Muscle of arm (tissue), 1 donor: ENCODE measurements at regions not wholly inside any gene's neighbourhood (a gene's known extent, or its start where the extent isn't known, plus 50 kb on each side); places are given as distances from the start of the nearest gene placed in this dataset.
A peak's percentile ranks its signal among the peaks of the same experiment; 100 is the strongest.

ENCODE experiments used
- DNase-seq: peaks from one replicate; pipeline ENCODE4 v3.0.0-alpha.2; 2013

DNA sequence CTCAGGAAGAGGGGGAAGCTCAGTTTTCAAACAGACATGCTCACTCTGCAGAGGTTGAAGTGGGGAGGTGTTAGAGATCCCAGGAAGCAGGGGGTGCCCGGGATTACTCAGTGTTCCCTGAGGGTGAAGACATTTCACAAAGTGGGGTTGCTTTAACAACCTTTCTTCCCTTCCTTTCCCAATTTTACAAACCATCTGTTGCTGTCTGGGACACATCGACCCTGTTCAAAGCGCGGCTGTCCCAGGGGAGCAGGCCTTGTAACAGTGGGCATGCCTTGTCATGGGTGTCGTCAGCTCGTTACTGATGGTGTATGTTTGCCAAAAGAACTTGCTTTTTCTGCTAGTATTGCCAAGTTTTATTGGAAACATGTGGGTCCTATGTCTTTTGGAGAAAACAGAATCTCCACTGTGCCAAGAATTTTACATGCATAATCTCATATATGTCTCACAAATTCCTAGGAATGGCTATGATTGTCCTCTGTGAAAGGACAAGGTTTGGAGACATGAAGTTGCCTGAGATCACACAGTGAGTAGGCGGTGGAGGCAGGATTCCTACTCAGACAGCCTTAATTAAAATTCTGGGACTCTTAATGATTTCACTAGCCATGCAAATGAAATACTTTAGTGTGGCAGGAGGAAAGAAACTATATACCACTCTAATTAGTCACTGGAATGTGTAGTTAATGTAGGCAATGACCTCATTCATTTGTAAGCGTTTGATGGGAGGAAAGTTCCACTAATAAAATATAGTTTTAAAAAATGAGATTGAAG is 198.9 kb downstream of the NXNL2 start:
- no peak for DNase-seq

DNA sequence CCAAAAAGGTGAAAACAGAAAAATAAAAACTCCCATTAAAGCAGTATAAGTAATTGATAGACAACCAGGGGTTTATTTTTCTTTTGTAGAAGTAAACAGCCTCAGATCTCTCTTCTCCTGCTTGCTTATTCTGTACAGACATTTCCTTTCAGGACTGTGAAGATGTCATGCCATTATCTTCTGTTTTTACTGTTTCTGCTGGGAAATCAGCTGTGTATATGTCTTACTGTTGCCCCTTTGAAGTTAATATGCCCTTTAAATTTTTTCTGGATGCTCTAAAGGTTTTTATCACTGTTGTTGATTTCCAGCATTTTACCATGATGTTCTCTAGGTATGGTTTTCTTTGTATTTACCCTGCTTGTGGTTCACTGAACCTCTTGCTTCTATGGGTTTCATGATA is 199.5 kb downstream of the NXNL2 start:
- no peak for DNase-seq

DNA sequence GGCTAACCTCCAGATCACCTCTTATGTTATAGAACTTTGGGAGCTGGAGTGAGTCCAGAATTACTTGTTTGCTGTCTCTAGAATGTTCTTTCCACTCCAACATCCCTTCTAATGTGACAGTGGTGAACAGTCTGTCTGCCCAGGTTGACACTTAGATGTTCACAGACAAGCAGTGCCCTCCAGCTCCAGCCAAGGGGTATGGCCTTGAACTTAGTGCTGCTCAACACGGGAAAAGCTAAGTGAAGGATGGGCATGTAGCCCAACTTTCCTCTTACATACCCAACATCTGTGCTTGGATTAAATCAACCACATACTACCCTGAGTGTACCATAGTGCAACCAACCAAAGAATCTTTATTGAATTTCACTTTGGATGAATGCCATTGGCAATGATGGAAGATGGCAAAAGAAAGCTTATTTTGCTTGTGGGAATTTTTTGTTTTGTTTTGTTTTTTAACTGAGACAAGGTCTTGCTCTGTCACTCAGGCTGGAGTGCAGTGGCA is 201.2 kb downstream of the NXNL2 start:
- no peak for DNase-seq

DNA sequence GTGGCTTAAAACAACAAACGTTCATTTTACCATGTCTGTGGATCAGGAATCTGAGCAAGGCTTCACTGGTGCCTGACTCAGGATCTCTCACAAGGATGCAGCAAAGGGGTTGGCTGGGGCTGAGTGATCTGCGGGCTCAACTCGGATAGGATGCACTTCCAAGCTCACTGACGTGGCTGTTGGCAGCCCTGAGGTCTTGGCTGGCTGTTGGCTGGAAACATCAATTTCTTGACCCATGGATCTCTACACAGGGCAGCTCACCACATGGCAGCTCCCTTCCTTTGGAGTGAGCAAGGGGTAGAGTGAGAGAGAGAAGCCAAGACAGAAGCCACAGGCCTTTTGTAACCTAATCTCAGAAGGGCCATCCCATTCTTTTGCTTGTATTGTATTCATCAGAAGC is 202.1 kb downstream of the NXNL2 start:
- no peak for DNase-seq

DNA sequence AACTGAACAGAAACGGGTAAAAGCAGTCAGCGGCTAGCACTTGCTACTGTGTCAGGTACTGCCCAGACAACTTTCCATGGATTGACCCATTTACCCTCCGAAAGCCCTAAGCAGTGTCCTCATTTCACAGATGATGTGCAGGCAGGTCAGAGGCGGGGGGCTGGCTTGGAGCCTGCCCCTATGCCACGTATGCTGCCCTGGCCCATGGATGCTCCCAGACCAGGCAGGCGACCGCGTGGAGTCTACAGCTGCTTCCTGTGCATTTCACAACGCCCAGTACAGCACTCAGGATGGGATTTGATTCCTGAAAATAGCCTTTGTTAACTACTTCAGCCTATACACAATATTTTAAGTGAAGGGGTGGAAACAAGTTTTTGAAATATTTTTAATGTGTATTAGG is 202.9 kb downstream of the NXNL2 start:
- no peak for DNase-seq

DNA sequence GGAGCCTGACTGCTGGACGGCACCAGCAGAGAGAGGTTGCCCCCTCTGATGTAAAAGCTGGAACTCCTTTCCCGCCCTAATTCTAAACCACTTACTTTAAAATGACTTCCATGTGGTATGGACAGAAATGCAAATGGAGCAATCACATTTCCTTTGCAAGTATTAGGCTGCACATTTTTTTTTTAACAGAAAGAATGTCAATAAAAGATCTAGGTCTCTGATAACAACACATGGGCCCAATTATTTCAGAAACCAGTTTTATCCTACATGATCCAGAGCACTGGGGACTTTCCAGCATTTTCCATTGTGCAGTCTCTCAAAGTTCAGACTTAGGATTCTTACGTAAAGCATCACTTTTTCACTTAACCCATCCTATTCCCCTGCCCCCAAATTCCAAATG is 203.7 kb downstream of the NXNL2 start:
- no peak for DNase-seq

DNA sequence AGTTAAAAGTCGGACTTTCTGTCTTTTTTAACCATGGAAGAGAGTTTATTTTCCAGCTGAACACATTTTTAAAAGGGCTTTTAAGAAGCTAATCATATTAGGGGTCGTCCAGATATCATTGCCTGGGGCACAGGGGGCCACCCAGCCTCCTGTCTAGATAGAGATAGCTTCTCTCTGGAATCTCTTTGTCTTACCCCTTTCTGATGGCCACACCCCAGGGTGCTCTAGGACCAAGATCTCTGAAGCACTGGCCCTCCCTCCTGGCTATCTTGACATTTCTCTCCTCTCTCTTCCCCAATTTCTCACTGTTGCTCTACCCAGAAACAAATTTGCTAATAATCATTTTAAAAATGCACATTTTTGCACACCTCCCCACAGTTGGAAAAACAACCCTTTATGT is 204.4 kb downstream of the NXNL2 start:
- no peak for DNase-seq

DNA sequence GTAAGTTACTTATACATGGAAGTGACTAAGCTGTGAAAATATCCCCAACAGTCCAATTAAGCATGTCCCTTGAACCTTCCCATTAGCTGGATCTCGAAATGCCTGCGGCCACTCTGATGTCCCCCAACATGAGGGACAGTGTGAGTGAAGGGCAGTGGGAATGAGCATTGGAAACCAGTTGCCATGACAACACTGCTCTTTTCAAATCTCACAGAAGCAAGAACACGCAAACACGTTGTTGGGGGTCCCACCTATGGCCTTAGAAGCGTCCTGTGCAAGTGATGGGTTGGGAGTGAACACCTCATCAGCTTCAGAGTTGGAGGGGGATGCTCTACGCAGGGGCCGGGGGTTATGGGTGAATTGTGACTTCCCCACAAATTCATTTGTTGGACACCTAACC is 205.9 kb downstream of the NXNL2 start:
- no peak for DNase-seq

DNA sequence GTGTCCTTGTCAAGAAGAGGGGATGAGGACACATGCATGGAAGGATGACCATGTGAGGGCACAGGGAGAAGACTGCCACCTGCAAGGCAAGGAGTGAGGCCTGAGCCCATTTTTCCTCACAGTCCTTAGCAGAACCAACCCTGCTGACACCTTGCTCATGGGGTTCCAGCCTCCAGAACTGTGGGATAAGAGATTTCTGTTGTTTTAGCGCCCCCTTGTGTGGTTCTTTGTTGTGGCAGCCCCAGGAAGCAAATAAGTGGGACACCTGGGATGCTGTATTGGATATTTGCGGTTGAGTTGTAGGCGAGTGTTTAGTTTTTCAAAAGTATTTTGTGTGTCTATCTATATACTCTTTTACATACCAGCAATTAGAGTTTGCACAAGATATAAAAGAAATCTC is 206.4 kb downstream of the NXNL2 start:
- no peak for DNase-seq

DNA sequence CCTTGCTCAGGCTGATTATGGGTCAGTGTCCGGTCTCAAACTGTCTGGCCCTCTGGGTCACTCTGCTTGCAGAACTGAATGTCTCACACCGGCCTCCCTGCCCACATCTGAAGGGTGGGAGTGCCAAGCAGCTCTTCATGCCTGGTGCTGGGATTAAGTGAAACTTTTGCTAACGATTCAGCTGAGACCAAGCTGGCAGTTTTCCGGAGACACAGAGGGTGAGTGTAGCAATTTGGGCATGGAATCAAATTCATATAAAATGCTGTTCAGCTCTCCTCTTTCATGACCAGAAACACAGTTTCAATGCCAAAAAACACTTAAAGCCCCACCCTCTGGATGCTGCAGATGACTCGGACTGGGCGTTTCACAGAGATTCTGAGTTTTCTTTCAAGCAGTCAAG is 207.5 kb downstream of the NXNL2 start:
- no peak for DNase-seq

DNA sequence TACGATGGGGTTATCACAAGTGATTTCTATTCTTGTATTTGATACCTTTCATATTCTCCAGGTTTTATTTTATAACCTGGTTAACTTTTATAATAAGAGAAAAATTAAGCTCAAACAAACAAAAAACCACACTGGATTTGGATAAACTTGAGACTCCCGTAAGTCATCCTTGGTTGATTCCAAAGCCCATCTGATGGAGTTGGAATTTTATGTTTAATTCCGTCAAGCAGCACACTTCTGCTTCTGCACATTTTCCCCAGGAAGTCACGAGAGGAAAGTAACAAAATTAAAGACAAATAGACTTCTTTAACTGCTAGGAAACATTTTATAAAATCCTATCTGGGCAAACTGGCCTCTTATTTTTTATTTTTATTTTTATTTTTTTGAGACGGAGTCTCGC is 207.9 kb downstream of the NXNL2 start:
- DNase-seq, result no peak

DNA sequence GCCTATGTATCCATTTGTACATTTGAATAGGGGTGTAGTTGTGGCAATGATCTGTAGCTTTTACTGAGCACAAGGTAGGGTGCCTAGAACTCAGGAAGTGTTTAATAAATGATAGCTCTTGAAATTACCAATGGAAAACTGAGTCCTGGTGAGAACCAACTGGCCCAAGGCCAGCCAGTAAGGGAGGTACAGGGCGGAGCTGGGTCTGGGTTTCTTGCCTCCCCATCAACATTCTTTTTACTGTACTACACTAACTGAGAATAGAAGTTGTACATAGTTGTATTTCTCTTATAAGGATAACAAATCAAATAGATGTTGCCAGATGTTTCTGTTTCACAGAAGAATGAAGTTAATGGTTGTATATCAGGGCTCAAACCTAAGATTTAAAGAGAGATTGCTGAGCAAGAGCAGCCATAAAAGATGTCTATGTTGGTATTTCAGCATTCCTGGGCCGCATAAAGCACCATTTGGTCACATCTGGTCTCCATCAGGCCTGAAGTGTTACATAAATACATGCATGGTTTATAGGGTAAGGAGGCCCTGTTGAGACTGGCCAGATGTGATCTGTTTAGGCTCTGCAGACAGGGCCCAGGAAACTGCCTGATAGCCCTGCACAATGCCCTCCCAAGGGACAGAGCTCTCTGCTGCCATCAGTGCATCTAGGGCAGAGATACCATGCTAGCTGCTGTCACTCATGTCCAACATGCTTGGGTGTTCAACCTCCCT is 210.5 kb downstream of the NXNL2 start:
- DNase-seq, result no peak

DNA sequence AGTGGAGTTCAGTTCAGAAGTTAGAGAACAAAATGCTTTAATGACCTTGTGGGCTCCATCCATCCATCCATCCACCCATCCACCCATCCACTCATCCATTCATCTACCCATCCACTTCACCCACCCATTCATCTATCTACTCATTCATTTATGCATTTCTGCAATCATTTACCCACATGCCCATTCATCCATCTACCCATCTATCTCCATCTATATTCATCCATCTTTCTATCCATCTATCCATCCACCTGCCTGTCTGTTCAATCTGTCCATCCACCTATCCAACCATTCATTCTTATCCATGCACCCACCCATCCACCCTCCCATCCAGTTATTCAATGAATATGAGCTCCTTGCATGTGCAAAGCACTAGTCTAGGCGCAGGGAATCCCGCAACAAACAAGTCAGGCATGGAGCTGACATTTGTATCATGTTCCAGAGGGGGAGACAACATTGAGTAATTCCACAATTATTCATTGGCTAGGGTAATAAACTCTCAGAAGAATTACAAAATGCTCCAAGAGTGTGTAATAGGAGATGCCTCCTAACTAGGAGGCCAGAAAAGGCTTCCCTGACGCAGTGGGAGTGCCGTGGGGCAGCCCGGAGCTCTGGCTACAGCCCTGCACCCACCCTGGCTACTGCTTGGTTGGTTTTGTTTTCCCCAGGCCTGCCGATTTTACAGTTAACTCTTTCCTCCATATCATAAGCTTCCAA is 211.2 kb downstream of the NXNL2 start:
- DNase-seq, result no peak

DNA sequence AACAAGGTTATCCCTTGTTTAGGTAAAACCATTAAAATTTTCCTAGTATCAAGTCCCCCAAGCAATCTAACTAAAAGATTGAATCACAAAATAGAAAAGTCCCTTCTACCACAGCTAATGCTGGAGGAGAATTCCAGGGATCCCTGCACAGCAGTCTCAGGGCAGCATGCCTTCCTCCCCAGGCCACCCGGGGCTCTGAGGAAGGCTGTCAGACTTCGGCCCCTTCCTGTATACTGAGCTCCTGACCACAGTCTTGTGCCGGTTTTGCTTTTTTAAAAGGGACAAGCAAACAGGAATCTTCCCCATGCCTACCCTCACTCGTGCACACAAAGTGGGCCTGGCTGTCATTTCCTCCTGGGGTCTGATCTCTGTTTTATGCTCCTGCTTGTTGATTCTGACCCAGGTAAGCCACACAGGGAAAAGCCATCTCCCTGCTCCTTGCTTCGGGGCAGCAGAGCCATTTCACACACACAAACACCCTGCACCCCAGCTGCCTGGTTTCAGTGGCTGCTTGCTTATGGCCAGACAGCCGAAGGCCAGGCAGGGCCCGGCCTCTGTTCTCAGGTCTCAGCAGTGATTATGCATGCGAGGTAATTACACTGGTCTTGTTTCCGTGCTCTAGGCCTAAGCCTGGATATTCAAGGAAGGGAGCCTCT is 211.9 kb downstream of the NXNL2 start:
- no peak for DNase-seq

DNA sequence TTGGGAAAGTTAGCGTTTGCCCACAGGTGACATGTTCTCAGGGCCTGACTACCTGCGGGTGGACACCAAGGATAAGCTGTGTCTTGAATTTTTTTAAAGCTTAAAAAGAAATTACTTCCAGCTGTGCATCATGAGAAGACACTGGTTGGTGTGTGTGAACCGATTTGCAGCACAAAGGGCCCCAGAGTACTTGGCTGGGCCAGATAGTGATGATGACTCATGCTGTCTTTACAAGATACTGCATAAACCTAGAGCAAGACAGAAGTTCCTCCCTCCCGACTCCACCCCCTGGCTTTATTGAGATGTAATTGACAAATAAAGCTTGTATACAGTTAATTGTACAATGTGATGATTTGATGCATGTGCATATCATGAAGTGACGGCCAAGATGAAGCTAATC is 212.8 kb downstream of the NXNL2 start:
- DNase-seq, result peak; percentile 69

DNA sequence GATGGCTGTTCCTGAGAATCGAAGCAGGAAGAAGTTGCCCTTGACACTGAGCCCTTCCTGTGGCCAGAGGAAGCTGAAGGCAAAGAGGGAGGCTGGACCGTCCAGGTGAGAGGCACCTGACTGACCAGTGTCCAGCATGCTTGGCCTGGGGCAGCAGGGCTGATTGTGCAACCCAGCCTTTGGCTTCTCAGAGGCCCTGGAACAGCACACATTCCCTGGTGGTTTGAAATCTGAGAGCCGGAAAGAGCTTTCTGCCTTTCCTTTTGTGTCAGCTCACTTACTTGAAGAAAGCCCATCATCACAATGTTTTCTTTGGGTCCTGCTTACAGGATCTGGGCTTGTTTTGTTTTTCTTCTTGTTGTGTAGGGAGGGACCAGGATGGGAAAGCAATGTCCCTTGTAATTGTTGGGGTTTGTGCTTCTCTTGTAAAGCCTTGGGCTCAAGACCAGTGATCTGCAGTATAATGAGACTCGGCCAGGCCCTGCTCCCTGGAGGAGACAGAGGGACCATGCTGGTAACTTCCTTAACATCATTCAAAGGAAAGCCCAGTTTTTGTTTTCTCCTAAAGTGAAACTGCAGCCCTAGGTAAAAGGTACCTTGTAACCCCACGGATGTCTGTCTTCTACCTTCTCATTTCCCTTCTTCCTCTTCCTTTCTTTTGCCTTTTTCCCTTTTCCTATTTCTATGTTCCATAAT is 213.7 kb downstream of the NXNL2 start:
- DNase-seq, result no peak

DNA sequence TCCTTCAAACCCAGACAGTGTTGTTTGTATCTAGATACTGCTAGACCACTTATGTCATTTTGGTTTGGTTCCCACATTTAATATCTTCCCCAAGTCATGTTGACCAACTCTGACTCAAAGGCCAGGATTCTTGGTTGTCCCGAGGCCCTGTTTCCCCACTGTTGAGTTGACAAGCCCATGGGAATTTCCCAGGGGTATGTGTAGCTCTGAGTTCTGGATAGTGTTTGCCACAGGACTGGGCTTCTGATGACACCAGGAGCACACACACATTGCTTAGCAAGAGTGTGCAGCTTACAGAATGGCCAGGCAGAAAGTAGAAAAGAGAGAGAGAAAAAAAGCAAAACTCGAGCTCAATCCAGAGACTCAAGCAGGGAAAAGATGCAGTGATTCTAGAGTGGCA is 214.4 kb downstream of the NXNL2 start:
- no peak for DNase-seq

DNA sequence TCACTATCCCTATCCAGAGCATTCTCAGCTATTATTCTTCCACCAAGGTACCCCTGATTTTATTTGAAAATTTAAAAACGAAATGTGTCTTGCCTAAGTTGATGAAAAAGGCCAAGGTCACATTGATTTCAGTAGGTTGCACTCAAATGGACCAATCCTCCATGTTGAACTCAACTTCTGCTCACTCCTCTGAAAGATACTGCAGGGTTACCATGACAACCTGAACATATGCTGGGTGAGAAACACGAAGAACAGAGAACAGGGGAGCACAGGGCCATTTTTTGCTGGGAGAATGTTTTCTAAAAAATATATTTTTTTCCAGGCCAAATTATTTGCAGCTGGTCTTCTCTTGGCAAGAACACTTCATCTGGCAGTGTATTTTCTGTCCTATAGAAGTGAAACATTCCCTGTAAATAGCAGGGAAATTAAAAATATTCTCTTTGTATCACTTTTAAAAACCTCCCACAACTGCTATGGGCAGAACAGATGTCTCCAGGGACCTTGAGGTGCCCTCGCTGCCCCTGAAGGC is 215.9 kb downstream of the NXNL2 start:
- DNase-seq, result peak; percentile 57

DNA sequence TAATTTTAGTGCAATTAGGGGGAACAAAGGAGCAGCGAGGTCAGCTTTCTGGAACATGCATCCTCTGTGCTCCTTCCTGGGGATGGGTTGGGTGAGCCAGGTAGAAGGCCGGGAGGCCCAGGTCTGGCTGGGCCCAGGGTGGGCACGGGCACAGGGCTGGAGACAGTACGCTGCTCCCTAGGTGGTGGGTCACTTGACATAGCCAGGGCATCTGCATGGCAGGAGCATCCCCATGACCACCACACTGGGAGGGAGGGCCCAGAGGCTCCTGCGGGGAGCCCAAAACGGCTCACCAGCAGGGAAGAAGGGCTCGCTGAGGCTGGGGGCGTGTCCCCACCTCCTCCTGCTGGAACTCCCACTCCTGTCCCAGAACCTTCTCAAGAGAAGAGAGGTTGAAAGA is 216.8 kb downstream of the NXNL2 start:
- DNase-seq, result no peak

DNA sequence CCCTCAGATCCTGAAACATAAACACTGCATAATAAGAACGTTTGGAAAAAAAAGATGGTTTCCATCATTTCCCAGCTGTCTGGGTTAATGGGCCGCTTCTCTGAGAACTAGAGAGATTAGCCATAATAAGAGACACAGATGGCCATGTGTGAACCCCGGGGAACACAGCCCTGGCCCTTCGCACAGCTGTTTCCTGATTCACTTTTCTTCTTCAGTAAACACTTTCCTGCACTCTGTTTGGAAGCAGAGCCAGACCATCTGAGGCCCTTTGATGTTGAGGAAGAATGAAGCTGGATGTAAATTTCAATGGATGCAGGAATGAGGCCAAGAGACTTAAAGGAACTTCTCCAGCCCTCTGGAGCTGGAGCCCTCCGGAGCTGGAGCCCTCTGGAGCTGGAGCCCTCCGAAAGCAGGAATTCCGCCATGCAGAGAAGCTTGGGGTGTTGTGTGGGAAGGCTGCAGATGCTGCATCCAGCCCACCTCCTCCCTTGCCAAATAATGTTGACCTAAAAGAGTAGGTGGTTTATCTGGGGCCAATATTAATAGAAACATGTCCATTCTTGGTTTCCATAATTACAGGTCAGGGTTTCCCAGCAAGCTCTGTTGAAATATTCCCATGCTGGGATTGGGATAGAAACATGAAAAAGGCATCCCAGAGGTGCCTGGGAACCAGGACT is 218.9 kb downstream of the NXNL2 start:
- DNase-seq, result peak; percentile 89

DNA sequence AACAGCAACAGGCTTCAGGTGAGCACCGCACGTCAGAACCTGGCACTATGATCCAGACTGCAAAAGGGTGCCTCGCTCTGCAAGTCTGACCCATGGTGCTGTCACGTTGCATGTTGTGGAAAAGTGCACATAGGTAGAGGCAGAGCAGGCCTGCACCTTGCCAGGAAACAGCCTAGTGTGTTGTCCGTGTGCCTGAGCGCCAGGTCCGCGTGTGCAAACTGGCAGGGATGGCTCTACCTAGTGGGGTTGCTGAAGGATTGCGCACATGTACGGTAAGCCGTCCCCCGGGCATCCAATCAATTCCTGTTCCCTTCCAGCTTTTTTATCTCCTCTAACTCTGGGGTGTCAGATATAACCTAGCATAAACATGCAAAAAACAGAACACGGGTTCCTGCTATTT is 219.5 kb downstream of the NXNL2 start:
- DNase-seq, result no peak
